ENCODE measurements at regions not wholly inside any gene's neighbourhood (a gene's known extent, or its start where the extent isn't known, plus 50 kb on each side); places are given as distances from the start of the nearest gene placed in this dataset.

DNA sequence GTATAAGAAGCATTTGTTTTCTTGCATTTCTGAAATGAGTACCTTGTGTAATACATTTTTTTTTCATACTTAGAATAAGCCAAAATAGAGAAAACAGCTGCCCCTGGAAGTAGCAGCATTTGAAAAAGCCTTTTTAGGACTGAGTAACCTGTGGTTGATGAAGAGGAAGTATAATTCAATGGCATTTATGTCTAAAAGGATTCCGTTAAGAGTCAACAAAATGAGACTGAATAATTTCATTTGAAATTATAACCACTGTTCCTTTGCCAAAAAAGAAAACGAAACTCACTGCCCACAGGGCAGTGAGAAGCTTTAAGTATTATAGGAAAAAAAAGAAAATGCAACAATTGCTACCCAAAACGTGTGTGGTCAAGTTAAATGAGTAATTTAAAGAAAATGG lies 705.6 kb upstream of the PHF14 start:
- no peak for TF ChIP-seq CTCF (IDR thresholded peaks at IDR 0.05; ENCODE audit: control extremely low read depth, extremely low read depth, low read depth, missing control alignments)
- POLR2A ChIA-PET: no interaction called here
- CTCF ChIA-PET: no interaction called here
- DNase-seq (ENCODE audit: extremely low spot score): no peak

GRCh38 chr7:10282909-10283308 lies 690.8 kb upstream of the PHF14 start:
- no peak for DNase-seq (ENCODE audit: extremely low spot score)
- CTCF ChIA-PET: no interaction called here
- POLR2A ChIA-PET: no interaction called here
- TF ChIP-seq CTCF (IDR thresholded peaks at IDR 0.05; ENCODE audit: control extremely low read depth, extremely low read depth, low read depth, missing control alignments): no peak

DNA sequence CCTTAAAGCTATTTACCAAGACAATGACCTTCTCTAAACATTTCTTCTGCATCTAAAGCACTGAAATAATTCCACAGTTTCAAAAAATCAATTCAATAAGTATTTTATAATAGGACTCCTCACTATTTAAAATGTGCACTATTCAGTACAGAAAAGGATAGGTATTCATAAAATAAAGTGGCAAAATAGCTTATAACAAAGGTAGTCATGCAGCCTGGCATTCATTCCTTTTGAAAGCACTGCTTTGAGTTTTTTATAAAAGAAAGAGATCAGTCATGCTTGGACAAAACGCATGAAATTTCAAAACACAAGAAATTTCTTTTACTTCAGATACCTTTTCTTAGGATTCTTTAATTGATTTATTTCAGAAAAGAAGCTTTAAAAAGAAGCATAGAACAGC lies 689.7 kb upstream of the PHF14 start:
- no peak for TF ChIP-seq CTCF (IDR thresholded peaks at IDR 0.05; ENCODE audit: control extremely low read depth, extremely low read depth, low read depth, missing control alignments)
- ChIA-PET CTCF (interaction anchor here (1.2 kb wide), 1 partner anchor 16 kb away, joined by 4 read pairs; no protein-coding TSS in a partner anchor), POLR2A (no interaction called here)
- no peak for DNase-seq (ENCODE audit: extremely low spot score)

- no peak for TF ChIP-seq CTCF (IDR thresholded peaks at IDR 0.05; ENCODE audit: control extremely low read depth, extremely low read depth, low read depth, missing control alignments)
- ChIA-PET CTCF (interaction anchor here (1.5 to 2.3 kb wide), 2 partner anchors 10 to 15 kb away, joined by 4 to 5 read pairs; no protein-coding TSS in a partner anchor), POLR2A (no interaction called here)
Observed at GRCh38 chr7:10299384-10299783, 674.3 kb upstream of the PHF14 start.

GRCh38 chr7:10300577-10300976 lies 673.1 kb upstream of the PHF14 start:
- CTCF ChIA-PET: interaction anchor here (1.5 to 2.3 kb wide), 2 partner anchors 9 to 16 kb away, joined by 4 to 5 read pairs; no protein-coding TSS in a partner anchor
- POLR2A ChIA-PET: no interaction called here
- no peak for DNase-seq (ENCODE audit: extremely low spot score)
- TF ChIP-seq CTCF (IDR thresholded peaks at IDR 0.05; ENCODE audit: control extremely low read depth, extremely low read depth, low read depth, missing control alignments): no peak

More at GRCh38 chr7:10299384-10299783, 674.3 kb upstream of the PHF14 start:
- DNase-seq (ENCODE audit: extremely low spot score): no peak

DNA sequence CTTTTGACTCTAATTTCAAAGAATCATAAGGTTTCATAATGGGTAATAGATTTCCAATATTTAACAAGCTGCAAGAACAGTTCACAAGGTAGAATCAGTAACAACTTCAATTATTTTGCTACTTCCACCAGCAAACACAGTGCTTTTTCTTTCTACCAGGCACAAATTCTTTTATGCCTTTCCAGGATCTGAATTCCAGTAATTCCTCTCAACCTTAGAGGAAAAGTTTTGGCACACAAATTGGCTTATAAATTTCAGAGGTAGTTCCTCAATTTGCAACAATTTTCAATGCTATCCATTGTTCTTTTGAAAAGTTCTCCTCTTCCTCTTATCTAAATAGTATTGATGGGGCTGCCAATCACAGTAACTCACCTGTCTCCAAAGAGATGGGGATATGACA lies 665.4 kb upstream of the PHF14 start:
- ChIA-PET CTCF (interaction anchor here (1.3 kb wide), 1 partner anchor 12 kb away, joined by 5 read pairs; no protein-coding TSS in a partner anchor), POLR2A (interaction anchor here (0.6 kb wide), 1 partner anchor 294 kb away, joined by 3 read pairs; no protein-coding TSS in a partner anchor)
- DNase-seq (ENCODE audit: extremely low spot score): no peak
- no peak for TF ChIP-seq CTCF (IDR thresholded peaks at IDR 0.05; ENCODE audit: control extremely low read depth, extremely low read depth, low read depth, missing control alignments)

DNA sequence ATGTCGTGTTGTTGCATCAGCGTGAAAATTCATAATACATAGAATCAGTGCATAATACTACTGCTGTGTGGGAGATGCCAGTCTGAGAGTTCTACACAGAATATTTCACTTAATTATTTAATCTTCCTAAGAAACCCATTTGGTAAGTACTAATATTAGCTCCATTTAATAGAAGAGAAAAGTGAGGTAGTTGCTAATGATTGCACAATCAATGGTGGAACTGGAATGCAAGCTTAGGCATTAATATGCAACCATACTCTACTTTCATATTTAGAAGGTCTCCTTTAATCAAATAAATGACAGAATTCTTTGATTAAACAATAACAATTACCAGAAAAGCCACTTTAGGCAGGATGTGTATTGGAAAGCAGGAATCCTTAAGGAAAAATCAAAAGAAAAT lies 660.7 kb upstream of the PHF14 start:
- POLR2A ChIA-PET: no interaction called here
- TF ChIP-seq CTCF (IDR thresholded peaks at IDR 0.05; ENCODE audit: control extremely low read depth, extremely low read depth, low read depth, missing control alignments): no peak
- DNase-seq (ENCODE audit: extremely low spot score): no peak
- CTCF ChIA-PET: no interaction called here
